HepG2 (cell line): ENCODE measurements at regions not wholly inside any gene's neighbourhood (a gene's known extent, or its start where the extent isn't known, plus 50 kb on each side); places are given as distances from the start of the nearest gene placed in this dataset.

ENCODE experiments used
- ATAD3A ChIP-seq: sonication (generic); formaldehyde crosslinking; IDR thresholded peaks from 2 replicates; pipeline ENCODE4 v1.4.0; 2020; ENCODE audit warnings: missing genetic modification reagents
- DBP ChIP-seq: sonication (generic); formaldehyde crosslinking; IDR thresholded peaks from 2 replicates; pipeline ENCODE4 v1.4.0; 2020; ENCODE audit warnings: missing genetic modification reagents; ENCODE audit errors: not compliant biosample characterization
- FOXK2 ChIP-seq: fragments of 450-650 bp; IDR thresholded peaks from 2 replicates; pipeline ENCODE4 v1.6.1; 2016
- HHEX ChIP-seq: IDR thresholded peaks from 2 replicates; pipeline ENCODE4 v1.6.1; 2016; ENCODE audit warnings: control low read depth
- KLF13 ChIP-seq: sonication (generic); formaldehyde crosslinking; IDR thresholded peaks from 2 replicates; pipeline ENCODE4 v1.4.0; 2020; ENCODE audit warnings: mild to moderate bottlenecking, missing genetic modification reagents
- KLF15 ChIP-seq: sonication (generic); formaldehyde crosslinking; IDR thresholded peaks from 2 replicates; pipeline ENCODE4 v1.8.1; 2023; ENCODE audit warnings: borderline replicate concordance, mild to moderate bottlenecking, inconsistent platforms, missing genetic modification reagents, mixed read lengths
- MLX ChIP-seq: IDR thresholded peaks from 2 replicates; pipeline ENCODE4 v1.6.1; 2016
- MTERF4 ChIP-seq: sonication (generic); formaldehyde crosslinking; IDR thresholded peaks from 2 replicates; pipeline ENCODE4 v1.8.0; 2023; ENCODE audit warnings: mild to moderate bottlenecking, missing genetic modification reagents
- NBN ChIP-seq: fragments of 450-650 bp; conservative IDR thresholded peaks from 2 replicates; pipeline ENCODE4 v1.6.1; 2017
- NCOR1 ChIP-seq: fragments of 200-600 bp; sonication (generic); IDR thresholded peaks from 2 replicates; pipeline ENCODE4 v1.7.0; 2017; ENCODE audit warnings: antibody characterized with exemption, low read length, borderline replicate concordance
- SAP130 ChIP-seq: IDR thresholded peaks from 2 replicates; pipeline ENCODE4 v1.6.1; 2016; ENCODE audit warnings: low read depth
- STAG1 ChIP-seq: sonication (generic); formaldehyde crosslinking; IDR thresholded peaks from 2 replicates; pipeline ENCODE4 v1.4.0; 2020; ENCODE audit warnings: missing genetic modification reagents
- ZMAT3 ChIP-seq: sonication (generic); formaldehyde crosslinking; conservative IDR thresholded peaks from 2 replicates; pipeline ENCODE4 v1.7.0; 2021; ENCODE audit warnings: missing genetic modification reagents
- ZNF354B ChIP-seq: sonication (generic); formaldehyde crosslinking; IDR thresholded peaks from 2 replicates; pipeline ENCODE4 v1.8.0; 2022; ENCODE audit warnings: mild to moderate bottlenecking, missing genetic modification reagents
- ZNF510 ChIP-seq: sonication (generic); formaldehyde crosslinking; IDR thresholded peaks from 2 replicates; pipeline ENCODE4 v1.4.0; 2020; ENCODE audit warnings: low read depth, mild to moderate bottlenecking, missing genetic modification reagents
- ZNF547 ChIP-seq: sonication (generic); formaldehyde crosslinking; IDR thresholded peaks from 2 replicates; pipeline ENCODE4 v1.5.1; 2020; ENCODE audit warnings: mild to moderate bottlenecking, missing genetic modification reagents
- ZNF800 ChIP-seq: sonication (generic); formaldehyde crosslinking; IDR thresholded peaks from 2 replicates; pipeline ENCODE4 v1.4.0; 2020; ENCODE audit warnings: missing genetic modification reagents
- TF ChIP-seq, protein P1 (sequence below): sonication (generic); formaldehyde crosslinking; conservative IDR thresholded peaks from 2 replicates; pipeline ENCODE4 v1.5.0; 2020; ENCODE audit warnings: missing genetic modification reagents
- TF ChIP-seq, protein P2 (sequence below): sonication (generic); formaldehyde crosslinking; IDR thresholded peaks from 2 replicates; pipeline ENCODE4 v1.4.0; 2020; ENCODE audit warnings: missing genetic modification reagents, borderline replicate concordance

DNA sequence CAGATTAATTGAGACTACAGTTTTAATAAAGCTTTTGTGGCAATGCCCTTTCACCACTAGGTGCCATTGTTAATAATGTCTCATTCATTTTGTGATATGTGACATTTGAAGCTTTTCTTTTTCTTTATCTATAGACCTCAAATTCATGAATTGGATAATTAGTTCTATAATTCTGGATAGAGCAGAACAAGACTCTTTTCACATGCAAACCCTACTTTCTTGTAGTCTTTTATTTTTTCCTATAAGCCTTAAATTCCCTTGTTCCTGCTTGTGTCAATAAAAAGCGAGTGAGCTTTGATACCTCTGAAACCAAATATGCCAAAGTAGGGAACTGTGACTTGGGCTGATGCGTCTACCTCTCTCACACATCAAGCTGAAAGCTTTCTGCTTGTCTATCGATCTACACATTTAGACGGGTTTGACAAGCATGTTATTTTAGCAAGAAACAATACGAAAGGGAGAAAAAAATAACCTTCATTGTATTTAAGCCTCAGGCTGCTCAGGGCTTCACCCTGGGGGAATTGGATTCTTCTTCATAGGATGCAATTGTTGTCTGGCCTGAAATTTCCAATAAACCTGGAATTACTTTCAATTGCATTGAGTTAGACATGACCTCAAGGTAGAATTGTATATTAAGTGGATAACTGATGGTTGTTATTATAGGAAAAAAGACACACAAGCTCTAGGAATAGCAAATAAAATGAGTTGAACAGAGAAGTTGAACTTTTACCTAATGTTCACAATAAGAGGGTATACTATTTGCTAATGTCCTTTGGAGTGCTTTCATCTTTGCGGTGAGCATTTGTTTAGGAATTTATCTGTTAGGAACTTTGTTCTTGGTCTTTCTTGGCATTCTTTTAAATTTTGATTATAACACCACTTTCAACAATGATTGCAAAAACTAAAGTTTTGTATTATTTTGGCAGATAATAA, 1150.2 kb upstream of the PCDH9 start (continued):
- no peak for TF ChIP-seq MTERF4 (CRISPR knock-in tag)
- TF ChIP-seq ZNF354B (CRISPR knock-in tag) = no peak
- no peak for TF ChIP-seq ZNF547 (CRISPR knock-in tag)
- TF ChIP-seq ZNF510 (CRISPR knock-in tag) = no peak
- no peak for TF ChIP-seq KLF13 (CRISPR knock-in tag)
- TF ChIP-seq NCOR1 = peak; percentile 84
- TF ChIP-seq DBP = no peak
- TF ChIP-seq NBN = no peak
- TF ChIP-seq ATAD3A = no peak
- TF ChIP-seq ZNF800 (CRISPR knock-in tag) = no peak
- TF ChIP-seq, protein P1, sequence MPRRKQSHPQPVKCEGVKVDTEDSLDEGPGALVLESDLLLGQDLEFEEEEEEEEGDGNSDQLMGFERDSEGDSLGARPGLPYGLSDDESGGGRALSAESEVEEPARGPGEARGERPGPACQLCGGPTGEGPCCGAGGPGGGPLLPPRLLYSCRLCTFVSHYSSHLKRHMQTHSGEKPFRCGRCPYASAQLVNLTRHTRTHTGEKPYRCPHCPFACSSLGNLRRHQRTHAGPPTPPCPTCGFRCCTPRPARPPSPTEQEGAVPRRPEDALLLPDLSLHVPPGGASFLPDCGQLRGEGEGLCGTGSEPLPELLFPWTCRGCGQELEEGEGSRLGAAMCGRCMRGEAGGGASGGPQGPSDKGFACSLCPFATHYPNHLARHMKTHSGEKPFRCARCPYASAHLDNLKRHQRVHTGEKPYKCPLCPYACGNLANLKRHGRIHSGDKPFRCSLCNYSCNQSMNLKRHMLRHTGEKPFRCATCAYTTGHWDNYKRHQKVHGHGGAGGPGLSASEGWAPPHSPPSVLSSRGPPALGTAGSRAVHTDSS (CRISPR knock-in tag) = no peak
- no peak for TF ChIP-seq KLF15
- no peak for TF ChIP-seq FOXK2
- TF ChIP-seq ZMAT3 = no peak
- peak; percentile 63 for TF ChIP-seq SAP130 (CRISPR knock-in tag)
- TF ChIP-seq, protein P2, sequence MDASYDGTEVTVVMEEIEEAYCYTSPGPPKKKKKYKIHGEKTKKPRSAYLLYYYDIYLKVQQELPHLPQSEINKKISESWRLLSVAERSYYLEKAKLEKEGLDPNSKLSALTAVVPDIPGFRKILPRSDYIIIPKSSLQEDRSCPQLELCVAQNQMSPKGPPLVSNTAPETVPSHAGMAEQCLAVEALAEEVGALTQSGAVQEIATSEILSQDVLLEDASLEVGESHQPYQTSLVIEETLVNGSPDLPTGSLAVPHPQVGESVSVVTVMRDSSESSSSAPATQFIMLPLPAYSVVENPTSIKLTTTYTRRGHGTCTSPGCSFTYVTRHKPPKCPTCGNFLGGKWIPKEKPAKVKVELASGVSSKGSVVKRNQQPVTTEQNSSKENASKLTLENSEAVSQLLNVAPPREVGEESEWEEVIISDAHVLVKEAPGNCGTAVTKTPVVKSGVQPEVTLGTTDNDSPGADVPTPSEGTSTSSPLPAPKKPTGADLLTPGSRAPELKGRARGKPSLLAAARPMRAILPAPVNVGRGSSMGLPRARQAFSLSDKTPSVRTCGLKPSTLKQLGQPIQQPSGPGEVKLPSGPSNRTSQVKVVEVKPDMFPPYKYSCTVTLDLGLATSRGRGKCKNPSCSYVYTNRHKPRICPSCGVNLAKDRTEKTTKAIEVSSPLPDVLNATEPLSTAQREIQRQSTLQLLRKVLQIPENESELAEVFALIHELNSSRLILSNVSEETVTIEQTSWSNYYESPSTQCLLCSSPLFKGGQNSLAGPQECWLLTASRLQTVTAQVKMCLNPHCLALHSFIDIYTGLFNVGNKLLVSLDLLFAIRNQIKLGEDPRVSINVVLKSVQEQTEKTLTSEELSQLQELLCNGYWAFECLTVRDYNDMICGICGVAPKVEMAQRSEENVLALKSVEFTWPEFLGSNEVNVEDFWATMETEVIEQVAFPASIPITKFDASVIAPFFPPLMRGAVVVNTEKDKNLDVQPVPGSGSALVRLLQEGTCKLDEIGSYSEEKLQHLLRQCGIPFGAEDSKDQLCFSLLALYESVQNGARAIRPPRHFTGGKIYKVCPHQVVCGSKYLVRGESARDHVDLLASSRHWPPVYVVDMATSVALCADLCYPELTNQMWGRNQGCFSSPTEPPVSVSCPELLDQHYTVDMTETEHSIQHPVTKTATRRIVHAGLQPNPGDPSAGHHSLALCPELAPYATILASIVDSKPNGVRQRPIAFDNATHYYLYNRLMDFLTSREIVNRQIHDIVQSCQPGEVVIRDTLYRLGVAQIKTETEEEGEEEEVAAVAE = no peak
- TF ChIP-seq MLX (CRISPR knock-in tag) = no peak
- no peak for TF ChIP-seq STAG1 (CRISPR knock-in tag)
- TF ChIP-seq HHEX (CRISPR knock-in tag) = peak; percentile 75
